ENCODE measurements at regions not wholly inside any gene's neighbourhood (a gene's known extent, or its start where the extent isn't known, plus 50 kb on each side); places are given as distances from the start of the nearest gene placed in this dataset.

- peak; percentile 72 for DNase-seq (ENCODE audit: extremely low spot score)
- peak; percentile 77 for TF ChIP-seq CTCF (IDR thresholded peaks at IDR 0.05; ENCODE audit: control extremely low read depth, extremely low read depth, low read depth, missing control alignments)
- POLR2A ChIA-PET = no interaction called here
- CTCF ChIA-PET = interaction anchor here (0.6 to 6.1 kb wide), 23 partner anchors 9 to 584 kb away, joined by 3 to 50 read pairs (median 5); no protein-coding TSS in a partner anchor
Measured at GRCh38 chr2:168346725-168347477, 99.5 kb upstream of the STK39 start.

- peak; percentile 34 for DNase-seq (ENCODE audit: extremely low spot score)
- ChIA-PET CTCF (interaction anchor here (0.7 to 6.1 kb wide), 18 partner anchors 8 to 577 kb away, joined by 3 to 50 read pairs (median 4); no protein-coding TSS in a partner anchor), POLR2A (no interaction called here)
- peak; percentile 26 for TF ChIP-seq CTCF (IDR thresholded peaks at IDR 0.05; ENCODE audit: control extremely low read depth, extremely low read depth, low read depth, missing control alignments)
Measured at GRCh38 chr2:168348076-168348475, 100.7 kb upstream of the STK39 start.

DNA sequence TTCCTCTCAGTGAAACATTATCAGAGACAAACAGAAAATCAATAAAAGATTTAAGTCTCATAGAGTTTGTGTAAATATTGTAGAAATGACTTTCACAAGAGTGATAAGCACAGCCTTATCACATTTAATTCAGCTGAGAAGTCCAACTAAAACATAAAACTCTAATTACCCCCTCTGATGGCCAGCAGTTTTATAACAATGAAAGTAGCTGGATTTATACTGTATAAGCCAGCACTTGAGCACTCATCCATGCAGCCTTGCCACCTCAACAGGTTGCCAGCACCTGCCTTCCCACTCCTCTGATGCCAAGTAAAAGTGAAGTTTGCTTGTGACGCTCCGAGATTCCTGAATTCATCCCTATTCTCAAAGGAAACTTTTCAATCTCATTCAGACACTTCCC is 103.0 kb upstream of the STK39 start:
- ChIA-PET CTCF (interaction anchor here (1.2 to 1.7 kb wide), 2 partner anchors 9 to 409 kb away, joined by 3 read pairs; no protein-coding TSS in a partner anchor), POLR2A (interaction anchor here (0.5 kb wide), 1 partner anchor 106 kb away, joined by 3 read pairs; the partner anchor contains the start of gene CERS6)
- DNase-seq (ENCODE audit: extremely low spot score) = no peak
- no peak for TF ChIP-seq CTCF (IDR thresholded peaks at IDR 0.05; ENCODE audit: control extremely low read depth, extremely low read depth, low read depth, missing control alignments)

GRCh38 chr2:168353251-168353650 is 102.8 kb upstream of the CERS6 start:
- no peak for TF ChIP-seq CTCF (IDR thresholded peaks at IDR 0.05; ENCODE audit: control extremely low read depth, extremely low read depth, low read depth, missing control alignments)
- ChIA-PET CTCF (no interaction called here), POLR2A (no interaction called here)
- DNase-seq (ENCODE audit: extremely low spot score) = no peak

GRCh38 chr2:168354499-168354898 is 101.6 kb upstream of the CERS6 start:
- CTCF ChIA-PET = interaction anchor here (4.1 kb wide), 1 partner anchor 8 kb away, joined by 40 read pairs; no protein-coding TSS in a partner anchor
- POLR2A ChIA-PET = no interaction called here
- no peak for DNase-seq (ENCODE audit: extremely low spot score)
- TF ChIP-seq CTCF (IDR thresholded peaks at IDR 0.05; ENCODE audit: control extremely low read depth, extremely low read depth, low read depth, missing control alignments) = no peak

GRCh38 chr2:168355121-168355520 is 101.0 kb upstream of the CERS6 start:
- CTCF ChIA-PET = interaction anchor here (4.1 kb wide), 1 partner anchor 9 kb away, joined by 40 read pairs; no protein-coding TSS in a partner anchor
- no peak for DNase-seq (ENCODE audit: extremely low spot score)
- TF ChIP-seq CTCF (IDR thresholded peaks at IDR 0.05; ENCODE audit: control extremely low read depth, extremely low read depth, low read depth, missing control alignments) = no peak
- POLR2A ChIA-PET = no interaction called here

All from GM10248 (cell line).